ENCODE measurements at regions not wholly inside any gene's neighbourhood (a gene's known extent, or its start where the extent isn't known, plus 50 kb on each side); places are given as distances from the start of the nearest gene placed in this dataset.
"Not testable (repeated sequence)": the region's sequence is repeated elsewhere in the genome, so short reads cannot be mapped to it uniquely, and the experiment has no call there.

DNA sequence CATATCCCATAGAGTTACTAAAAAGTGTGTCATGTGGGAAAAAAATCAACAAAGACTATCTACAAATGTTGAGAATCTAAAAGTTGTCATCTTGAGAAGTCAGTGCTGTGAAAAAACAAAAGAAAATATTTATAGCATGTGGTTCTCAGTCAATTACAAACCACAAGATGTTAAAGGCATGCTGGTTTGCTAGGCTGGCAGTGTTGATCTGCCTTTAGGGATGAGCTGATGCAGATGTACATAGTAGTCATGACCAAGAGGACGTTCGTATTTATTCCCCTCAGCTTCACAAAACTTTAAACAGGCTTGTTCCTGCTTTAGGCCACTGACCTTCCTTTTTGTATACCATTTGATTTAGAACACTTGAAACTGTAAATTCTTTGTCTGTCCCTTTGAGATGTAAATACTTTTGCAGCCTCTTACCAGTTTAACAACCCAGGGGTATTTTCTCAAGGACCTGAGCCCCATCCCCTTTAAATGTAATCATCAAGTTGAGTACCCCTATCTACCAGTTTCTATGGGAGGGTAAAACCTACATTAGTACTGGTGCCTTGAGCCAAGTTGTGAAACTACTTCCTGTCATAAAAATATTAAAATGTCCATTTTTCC is 446.6 kb downstream of the KCNJ18 start:
- no peak for DNase-seq

GRCh38 chr17:22142091-22142490 is 449.8 kb downstream of the KCNJ18 start:
- DNase-seq, result no peak

- DNase-seq, result no peak
These were observed 453.4 kb downstream of the KCNJ18 start for GRCh38 chr17:22145605-22146178.

GRCh38 chr17:22158364-22158763 is 466.0 kb downstream of the KCNJ18 start:
- DNase-seq, result no peak

- DNase-seq, result no peak
These were observed 469.1 kb downstream of the KCNJ18 start for GRCh38 chr17:22161376-22161775.

- DNase-seq, result no peak
These were observed 479.3 kb downstream of the KCNJ18 start for GRCh38 chr17:22171631-22172030.

DNA sequence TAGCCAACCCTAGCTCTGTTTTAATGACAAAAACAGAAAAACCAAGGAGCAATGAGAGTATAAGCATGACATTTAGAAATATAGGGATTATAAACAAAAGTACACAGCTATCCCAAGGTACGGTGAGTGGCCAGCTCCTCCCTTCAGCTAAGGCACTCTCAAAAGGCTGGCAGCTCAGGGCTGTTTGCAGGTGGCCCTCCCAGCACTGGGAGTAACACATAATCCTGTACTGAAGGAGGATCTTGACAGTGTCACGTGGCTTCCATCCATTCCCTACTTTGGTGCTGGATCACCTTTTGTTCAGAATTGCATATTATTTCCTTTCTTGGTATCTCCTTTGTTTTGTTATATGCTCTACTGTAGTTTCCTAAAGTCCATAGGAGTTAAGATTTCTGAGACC is 500.8 kb downstream of the KCNJ18 start:
- no peak for DNase-seq

- DNase-seq, result not testable (repeated sequence)
These were observed 507.9 kb downstream of the KCNJ18 start for GRCh38 chr17:22200187-22200586.

DNA sequence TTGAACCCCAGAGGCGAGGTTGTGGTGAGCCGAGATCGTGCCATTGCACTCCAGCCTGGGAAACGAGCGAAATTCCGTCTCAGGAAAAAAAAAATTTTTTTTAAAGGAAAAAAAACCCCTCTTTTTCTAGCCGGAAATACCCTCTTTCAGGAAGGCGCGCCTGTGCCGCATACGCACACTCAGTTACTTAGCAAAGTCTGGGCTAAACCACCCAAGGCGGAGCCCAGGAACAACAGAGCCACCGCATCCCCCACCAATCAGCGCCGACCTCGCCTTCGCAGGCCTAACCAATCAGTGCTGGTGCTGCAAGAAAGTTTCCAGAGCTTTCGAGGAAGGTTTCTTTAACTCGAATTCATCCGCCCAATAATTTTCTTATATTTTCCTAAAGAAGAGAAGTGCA is 510.4 kb downstream of the KCNJ18 start:
- no peak for DNase-seq

- no peak for DNase-seq
These were observed 510.9 kb downstream of the KCNJ18 start for GRCh38 chr17:22203208-22203715.

DNA sequence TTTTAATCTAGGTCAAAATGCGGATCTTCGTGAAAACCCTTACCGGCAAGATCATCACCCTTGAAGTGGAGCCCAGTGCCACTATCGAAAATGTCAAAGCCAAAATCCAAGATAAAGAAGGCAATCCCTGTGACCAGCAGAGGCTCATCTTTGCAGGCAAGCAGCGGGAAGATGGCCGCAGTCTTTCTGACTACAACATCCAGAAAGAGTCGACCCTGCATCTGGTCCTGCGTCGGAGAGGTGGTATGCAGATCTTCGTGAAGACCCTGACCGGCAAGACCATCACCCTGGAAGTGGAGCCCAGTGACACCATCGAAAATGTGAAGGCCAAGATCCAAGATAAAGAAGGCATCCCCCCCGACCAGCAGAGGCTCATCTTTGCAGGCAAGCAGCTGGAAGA is 511.8 kb downstream of the KCNJ18 start:
- DNase-seq, result not testable (repeated sequence)

DNA sequence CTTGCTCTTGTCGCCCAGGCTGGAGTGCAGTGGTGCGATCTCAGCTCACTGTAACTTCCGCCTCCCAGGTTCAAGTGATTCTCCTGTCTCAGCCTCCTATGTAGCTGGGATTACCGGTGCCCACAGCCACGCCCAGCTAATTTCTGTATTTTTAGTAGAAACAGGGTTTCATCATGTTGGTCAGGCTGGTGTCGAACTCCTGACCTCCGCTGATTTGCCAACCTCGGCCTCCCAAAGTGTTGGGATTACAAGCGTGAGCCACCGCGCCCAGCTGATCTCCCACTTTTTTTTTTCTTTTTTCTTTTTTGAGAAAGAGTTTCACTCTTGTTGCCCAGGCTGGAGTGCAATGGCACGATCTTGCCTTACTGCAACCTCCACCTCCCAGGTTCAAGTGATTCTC is 517.9 kb downstream of the KCNJ18 start:
- DNase-seq, result not testable (repeated sequence)

DNA sequence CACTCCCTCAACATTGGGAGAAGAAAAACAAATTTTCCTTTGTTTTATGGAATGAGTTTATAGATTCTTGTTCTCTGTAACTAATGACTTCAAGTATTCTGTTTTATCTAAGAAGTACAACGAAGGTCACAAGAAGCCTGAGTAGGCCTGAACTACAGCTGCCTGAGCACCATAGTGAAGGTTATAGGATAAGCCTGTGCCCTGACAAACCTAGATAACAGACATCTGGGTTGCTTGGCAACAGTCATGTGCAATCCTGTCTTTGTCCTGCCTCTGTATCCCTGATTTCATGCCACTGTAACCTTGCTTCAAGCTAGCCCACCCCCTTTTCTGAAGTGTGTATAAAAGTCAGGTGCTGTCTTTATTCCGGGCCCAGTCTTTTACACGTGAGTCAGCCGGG is 520.8 kb downstream of the KCNJ18 start:
- DNase-seq, result not testable (repeated sequence)

- no peak for DNase-seq
These were observed 524.8 kb downstream of the KCNJ18 start for GRCh38 chr17:22217135-22217534.

DNA sequence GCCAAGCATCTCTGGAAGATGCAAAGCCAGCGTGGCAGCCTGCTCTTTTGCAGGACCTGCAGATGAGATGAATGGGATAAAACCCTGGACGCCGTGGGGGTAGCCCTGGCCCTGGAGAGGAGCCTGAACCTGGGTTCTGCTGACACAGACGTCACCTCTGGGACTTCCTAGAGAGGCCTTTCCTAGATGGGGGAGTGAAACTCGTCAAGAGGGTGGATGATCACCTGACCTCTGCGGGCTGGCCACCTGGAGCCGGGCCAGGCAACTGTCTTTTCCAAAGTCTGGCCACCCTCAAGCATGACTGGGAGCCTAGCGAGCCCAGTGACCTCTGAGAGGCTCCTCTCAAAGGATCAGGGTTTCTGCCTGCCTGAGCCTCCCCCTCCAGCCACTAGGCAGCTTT is 529.0 kb downstream of the KCNJ18 start:
- DNase-seq, result no peak

DNA sequence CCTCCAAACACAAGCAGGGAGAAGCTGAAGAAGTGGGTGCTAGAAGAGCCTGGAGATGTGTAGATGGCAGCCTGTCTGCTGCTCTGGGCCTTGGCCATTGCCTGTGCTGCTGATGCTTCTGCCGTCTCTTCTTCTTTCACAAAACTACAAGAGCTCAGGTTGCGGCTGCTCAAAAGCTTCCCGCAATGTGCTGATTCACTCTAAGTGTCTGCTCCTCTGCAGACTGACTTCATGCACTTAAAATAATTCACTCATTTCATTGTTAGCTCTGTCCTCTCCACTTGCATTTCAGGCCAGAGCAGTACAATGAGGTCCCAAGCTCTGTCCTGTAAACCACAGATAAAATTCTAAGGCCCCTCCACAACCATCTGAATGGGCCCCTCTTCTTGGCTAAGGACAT is 534.2 kb downstream of the KCNJ18 start:
- not testable (repeated sequence) for DNase-seq

DNA sequence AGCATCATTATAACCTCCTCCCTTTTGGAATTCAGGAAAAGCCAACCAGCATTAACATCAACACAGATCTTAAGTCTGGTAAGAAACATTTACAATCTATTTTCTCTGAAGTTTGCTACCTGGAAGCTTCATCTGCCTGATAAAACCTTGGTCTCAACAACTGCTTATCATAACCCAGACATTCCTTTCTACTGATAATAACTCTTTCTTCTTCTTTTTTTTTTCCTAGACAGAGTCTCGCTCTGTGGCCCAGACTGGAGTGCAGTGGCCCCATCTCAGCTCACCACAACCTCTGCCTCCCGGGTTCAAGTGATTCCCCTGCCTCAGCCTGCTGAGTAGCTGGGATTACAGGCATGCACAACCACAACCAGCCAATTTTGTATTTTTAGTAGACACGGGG is 534.6 kb downstream of the KCNJ18 start:
- DNase-seq, result not testable (repeated sequence)

DNA sequence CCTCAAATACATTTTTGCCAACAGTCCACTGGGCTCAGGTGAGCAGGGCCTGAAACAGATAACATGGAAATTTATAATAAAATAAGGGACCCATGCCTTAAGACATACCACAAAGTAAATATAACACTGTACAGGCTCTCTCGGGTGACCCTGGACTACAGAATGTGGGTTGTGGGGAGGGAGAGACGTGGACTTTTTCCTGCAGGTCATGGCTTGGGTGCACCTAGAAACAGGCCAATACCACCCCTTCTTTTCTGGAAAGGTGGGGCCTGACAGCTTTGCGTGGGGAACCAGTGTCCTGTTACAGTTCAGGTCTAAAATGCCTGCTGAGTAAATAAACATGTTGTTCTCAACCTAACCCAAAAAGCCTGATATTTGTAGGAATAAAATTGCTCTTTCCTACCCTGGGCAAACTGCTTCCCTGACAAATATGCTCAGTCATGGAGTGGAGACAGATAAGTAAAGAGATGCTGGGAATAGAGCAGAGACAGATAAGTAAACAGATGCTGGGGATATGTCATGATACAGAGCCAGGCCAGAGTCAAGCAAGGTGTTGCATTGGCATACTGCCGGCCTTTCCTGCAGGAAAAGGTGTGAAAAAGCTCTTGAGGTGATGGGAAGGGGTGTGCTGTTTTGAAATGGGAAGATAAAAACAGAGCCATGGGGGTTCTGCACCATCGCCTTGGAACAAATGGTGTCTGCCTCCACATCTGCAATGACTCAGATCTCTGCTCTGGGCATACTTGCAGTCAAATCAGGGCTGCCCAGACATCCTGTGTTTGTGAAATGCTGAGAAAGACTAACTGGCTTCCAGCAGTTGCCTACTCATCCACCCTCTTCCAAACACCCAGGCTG is 535.6 kb downstream of the KCNJ18 start:
- not testable (repeated sequence) for DNase-seq

- not testable (repeated sequence) for DNase-seq
These were observed 537.5 kb downstream of the KCNJ18 start for GRCh38 chr17:22229821-22230220.

DNA sequence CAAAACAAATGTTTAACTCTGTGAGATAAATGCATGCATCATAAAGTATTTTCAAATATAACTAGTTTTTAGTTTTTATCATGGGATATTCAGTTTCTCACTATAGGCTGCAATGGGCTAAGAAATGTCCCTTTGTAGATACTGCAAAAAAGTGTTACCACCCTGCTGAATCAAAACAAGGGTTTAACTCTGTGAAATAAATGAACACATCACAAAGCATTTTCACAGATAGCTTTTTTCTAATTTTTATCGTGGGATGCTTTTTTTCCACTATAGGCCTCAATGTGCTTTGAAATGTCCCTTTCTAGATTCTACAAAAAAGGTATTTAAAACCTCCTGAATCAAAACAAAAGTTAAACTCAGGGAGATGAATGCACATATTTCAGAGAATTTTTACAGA is 541.1 kb downstream of the KCNJ18 start:
- DNase-seq, result no peak

DNA sequence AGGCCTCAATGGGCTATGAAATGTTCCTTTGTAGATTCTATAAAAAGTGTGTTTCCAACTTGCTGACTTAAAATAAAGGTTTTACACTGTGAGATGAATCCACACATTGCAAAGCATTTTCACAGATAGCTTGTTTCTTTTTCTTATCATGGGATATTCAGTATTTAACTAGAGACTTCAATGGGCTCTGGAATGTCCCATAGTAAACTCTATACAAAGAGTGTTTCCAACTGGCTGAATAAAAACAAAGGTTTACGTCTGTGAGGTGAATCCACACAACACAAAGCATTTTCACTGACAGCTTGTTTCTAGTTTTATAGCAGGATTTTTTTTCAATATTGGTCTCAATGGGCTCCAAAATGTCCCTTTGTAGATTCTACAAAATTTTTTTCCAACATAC is 550.1 kb downstream of the KCNJ18 start:
- DNase-seq, result no peak

DNA sequence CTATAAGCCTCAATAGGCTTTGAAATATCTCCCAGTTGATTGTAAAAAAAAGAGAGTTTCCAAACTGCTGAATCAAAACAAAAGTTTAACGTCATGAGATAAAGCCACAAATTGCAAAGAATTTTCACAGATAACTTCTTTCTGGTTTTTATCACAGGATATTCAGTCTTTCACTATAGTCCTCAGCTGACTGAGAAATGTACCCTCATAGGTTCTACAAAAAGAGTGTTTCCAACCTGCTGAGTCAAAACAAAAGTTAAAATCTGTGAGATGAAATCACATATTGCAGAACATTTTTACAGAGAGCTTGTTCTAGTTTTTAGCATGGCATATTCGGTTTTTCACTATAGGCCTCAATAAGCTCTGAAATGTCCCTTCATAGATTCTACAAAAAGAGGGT is 559.2 kb downstream of the KCNJ18 start:
- DNase-seq, result no peak

GRCh38 chr17:22253007-22253406 is 560.7 kb downstream of the KCNJ18 start:
- no peak for DNase-seq

- no peak for DNase-seq
These were observed 573.5 kb downstream of the KCNJ18 start for GRCh38 chr17:22265807-22266206.

Data from activated CD8-positive, alpha-beta memory T cell treated with anti-CD3 and anti-CD28 coated beads, Interleukin-2, amount 50 U/mL, for 4 hours (primary cell).